ENCODE measurements at regions not wholly inside any gene's neighbourhood (a gene's known extent, or its start where the extent isn't known, plus 50 kb on each side); places are given as distances from the start of the nearest gene placed in this dataset.

- H3K56ac ChIP-seq (ENCODE audit: insufficient read length, low read depth, low read length) = no peak overlapping the region
- Mint-ChIP-seq H3K27me3 (ENCODE audit: low read depth) (no peaks in the 10 kb centered on the region), H3K4me1 (no peaks in the 10 kb centered on the region), H3K9me3 (no peaks in the 10 kb centered on the region), H3K36me3 (ENCODE audit: insufficient read depth in 1 of 3, low read depth in 3 of 3) (no peaks in the 10 kb centered on the region), H3K27ac (no peak overlapping the region), H3K4me3 (no peak overlapping the region)
- H2BK5ac ChIP-seq (ENCODE audit: insufficient read length, low read length) = no peak overlapping the region
- H3K4me2 ChIP-seq (ENCODE audit: insufficient read depth, insufficient read length, low read length) = no peak overlapping the region
- no peaks in the 10 kb centered on the region for H3K4me1 ChIP-seq (ENCODE audit: insufficient read depth, low read length)
- no peak overlapping the region for H2AK5ac ChIP-seq (ENCODE audit: insufficient read length, low read length)
- H3K27ac ChIP-seq (ENCODE audit: insufficient read length, low read depth, low read length) = no peak overlapping the region
- no peaks in the 10 kb centered on the region for H3K79me2 ChIP-seq (ENCODE audit: insufficient read depth, low read length)
- no peak overlapping the region for H2BK15ac ChIP-seq (ENCODE audit: low read depth, low read length)
- no peak overlapping the region for H4K5ac ChIP-seq (ENCODE audit: insufficient read length, low read depth, low read length)
- H4K8ac ChIP-seq (replicated peaks; ENCODE audit: insufficient read length, low read depth, low read length) = no peak overlapping the region
- H3K79me1 ChIP-seq (ENCODE audit: insufficient read depth, low read depth, low read length, poor library complexity, severe bottlenecking) = no peaks in the 10 kb centered on the region
- no peaks in the 10 kb centered on the region for H4K20me1 ChIP-seq (ENCODE audit: control insufficient read depth, insufficient read depth, insufficient read length)
- no peak overlapping the region for H3K4ac ChIP-seq (ENCODE audit: low read depth, low read length)
- H2BK120ac ChIP-seq (ENCODE audit: low read depth, low read length, poor library complexity, severe bottlenecking) = no peak overlapping the region
- H2BK20ac ChIP-seq (ENCODE audit: low read depth, low read length, poor library complexity, severe bottlenecking) = no peak overlapping the region
- no peak overlapping the region for H4K91ac ChIP-seq (ENCODE audit: insufficient read length, low read depth, low read length)
- no CpG with 5 or more reads among the region's 1 CpG for WGBS (ENCODE audit: extremely low coverage, insufficient read length, low lambda C conversion rate)
- no peak overlapping the region for H2BK12ac ChIP-seq (ENCODE audit: insufficient read length, low read depth, low read length)
- no peak overlapping the region for H3K14ac ChIP-seq (ENCODE audit: insufficient read depth, low read length)
- H3K23me2 ChIP-seq (ENCODE audit: insufficient read length, low read depth, low read length, poor library complexity, severe bottlenecking) = no peaks in the 10 kb centered on the region
- DNase-seq = no peak
- H2AFZ ChIP-seq (ENCODE audit: low read length) = no peak overlapping the region
- no peaks in the 10 kb centered on the region for H3K9me3 ChIP-seq (ENCODE audit: control insufficient read depth, low read depth, low read length)
- H3K18ac ChIP-seq (ENCODE audit: insufficient read length, low read depth, low read length) = no peak overlapping the region
- no peak overlapping the region for H3T11ph ChIP-seq (ENCODE audit: low read length)
- no peak overlapping the region for H3K23ac ChIP-seq (ENCODE audit: insufficient read length, low read depth, low read length)
- TF ChIP-seq, protein P1, sequence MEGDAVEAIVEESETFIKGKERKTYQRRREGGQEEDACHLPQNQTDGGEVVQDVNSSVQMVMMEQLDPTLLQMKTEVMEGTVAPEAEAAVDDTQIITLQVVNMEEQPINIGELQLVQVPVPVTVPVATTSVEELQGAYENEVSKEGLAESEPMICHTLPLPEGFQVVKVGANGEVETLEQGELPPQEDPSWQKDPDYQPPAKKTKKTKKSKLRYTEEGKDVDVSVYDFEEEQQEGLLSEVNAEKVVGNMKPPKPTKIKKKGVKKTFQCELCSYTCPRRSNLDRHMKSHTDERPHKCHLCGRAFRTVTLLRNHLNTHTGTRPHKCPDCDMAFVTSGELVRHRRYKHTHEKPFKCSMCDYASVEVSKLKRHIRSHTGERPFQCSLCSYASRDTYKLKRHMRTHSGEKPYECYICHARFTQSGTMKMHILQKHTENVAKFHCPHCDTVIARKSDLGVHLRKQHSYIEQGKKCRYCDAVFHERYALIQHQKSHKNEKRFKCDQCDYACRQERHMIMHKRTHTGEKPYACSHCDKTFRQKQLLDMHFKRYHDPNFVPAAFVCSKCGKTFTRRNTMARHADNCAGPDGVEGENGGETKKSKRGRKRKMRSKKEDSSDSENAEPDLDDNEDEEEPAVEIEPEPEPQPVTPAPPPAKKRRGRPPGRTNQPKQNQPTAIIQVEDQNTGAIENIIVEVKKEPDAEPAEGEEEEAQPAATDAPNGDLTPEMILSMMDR (conservative IDR thresholded peaks at IDR 0.05) = no peak
- no peak overlapping the region for H3K9ac ChIP-seq (ENCODE audit: extremely low read depth, insufficient read length, low read length)
- no peaks in the 10 kb centered on the region for H3K27me3 ChIP-seq (ENCODE audit: insufficient read depth, low read length)
These were observed 433.9 kb upstream of the MAP3K7 start for GRCh38 chr6:91020744-91021143.

All from H9 (cell line).